Astrocyte (in vitro differentiated cells and primary cell): ENCODE measurements at regions not wholly inside any gene's neighbourhood (a gene's known extent, or its start where the extent isn't known, plus 50 kb on each side); places are given as distances from the start of the nearest gene placed in this dataset.
A peak's percentile ranks its signal among the peaks of the same experiment; 100 is the strongest.

Experiments used
- DNase-seq: peaks from one replicate; pipeline ENCODE4 v3.0.0-alpha.2; 2010; ENCODE audit warnings: low read depth
- FAIRE-seq: peaks from 2 replicates; lab custom pipeline; 2011; peaks lifted over from hg19 to GRCh38; lab: Jason Lieb, UNC
- H2AFZ ChIP-seq: 2 replicates; pipeline ENCODE4 v1.6.0; 2012; ENCODE audit warnings: low read depth, low read length, inconsistent platforms
- H3K27ac ChIP-seq: 2 replicates; pipeline ENCODE4 v1.5.1; 2011; ENCODE audit warnings: low read depth, low read length, inconsistent platforms
- H3K27me3 ChIP-seq: 2 replicates; pipeline ENCODE4 v1.6.0; 2011; ENCODE audit warnings: low read length, inconsistent platforms; ENCODE audit not compliant: insufficient read depth
- H3K36me3 ChIP-seq: 2 replicates; pipeline ENCODE4 v1.5.1; 2011; ENCODE audit warnings: low read length, inconsistent platforms; ENCODE audit not compliant: insufficient read depth
- H3K4me1 ChIP-seq: 2 replicates; pipeline ENCODE4 v1.5.1; 2011; ENCODE audit warnings: low read length, inconsistent platforms; ENCODE audit not compliant: insufficient read depth
- H3K4me2 ChIP-seq: 2 replicates; pipeline ENCODE4 v1.6.0; 2012; ENCODE audit warnings: low read length, inconsistent platforms
- H3K4me3 ChIP-seq: 2 replicates; pipeline ENCODE4 v1.5.1; 2011; ENCODE audit warnings: low read depth, mild to moderate bottlenecking, low read length, inconsistent platforms; ENCODE audit not compliant: insufficient read depth
- H3K79me2 ChIP-seq: 2 replicates; pipeline ENCODE4 v1.6.0; 2012; ENCODE audit warnings: mild to moderate bottlenecking, low read length, inconsistent platforms; ENCODE audit not compliant: insufficient read depth
- H3K9ac ChIP-seq: 2 replicates; pipeline ENCODE4 v1.6.0; 2012; ENCODE audit warnings: mild to moderate bottlenecking, low read length, inconsistent platforms
- H3K9me3 ChIP-seq: 2 replicates; pipeline ENCODE4 v1.5.1; 2012; ENCODE audit warnings: low read depth, mild to moderate bottlenecking, low read length, inconsistent platforms; ENCODE audit not compliant: insufficient read depth
- H4K20me1 ChIP-seq: 2 replicates; pipeline ENCODE4 v1.6.0; 2012; ENCODE audit warnings: low read length, inconsistent platforms; ENCODE audit not compliant: insufficient read depth
- H3K27ac Mint-ChIP-seq: one replicate; pipeline ENCODE4 v1.8.0; 2021; ENCODE audit warnings: mild to moderate bottlenecking, mixed read lengths; ENCODE audit not compliant: unreplicated experiment
- H3K27me3 Mint-ChIP-seq: one replicate; pipeline ENCODE4 v1.8.0; 2021; ENCODE audit warnings: low read depth, mixed read lengths; ENCODE audit not compliant: unreplicated experiment
- H3K36me3 Mint-ChIP-seq: one replicate; pipeline ENCODE4 v1.8.0; 2021; ENCODE audit warnings: low read depth, mixed read lengths; ENCODE audit not compliant: unreplicated experiment
- H3K4me1 Mint-ChIP-seq: one replicate; pipeline ENCODE4 v1.8.0; 2021; ENCODE audit warnings: low read depth, mixed read lengths; ENCODE audit not compliant: unreplicated experiment
- H3K4me3 Mint-ChIP-seq: one replicate; pipeline ENCODE4 v1.8.0; 2021; ENCODE audit warnings: mild to moderate bottlenecking, moderate library complexity, mixed read lengths; ENCODE audit not compliant: unreplicated experiment
- H3K9me3 Mint-ChIP-seq: one replicate; pipeline ENCODE4 v1.8.0; 2021; ENCODE audit warnings: mild to moderate bottlenecking, mixed read lengths; ENCODE audit not compliant: unreplicated experiment
- EZH2 ChIP-seq: IDR thresholded peaks from 2 replicates; pipeline ENCODE4 v1.6.1; 2012; ENCODE audit warnings: mild to moderate bottlenecking, low read length, inconsistent platforms; ENCODE audit not compliant: insufficient read depth
- TF ChIP-seq, protein P1 (sequence below): IDR thresholded peaks from 2 replicates; pipeline ENCODE4 v1.5.1; 2011; ENCODE audit warnings: low read depth, mild to moderate bottlenecking, inconsistent platforms, low read length, moderate library complexity; ENCODE audit not compliant: insufficient read depth

DNA sequence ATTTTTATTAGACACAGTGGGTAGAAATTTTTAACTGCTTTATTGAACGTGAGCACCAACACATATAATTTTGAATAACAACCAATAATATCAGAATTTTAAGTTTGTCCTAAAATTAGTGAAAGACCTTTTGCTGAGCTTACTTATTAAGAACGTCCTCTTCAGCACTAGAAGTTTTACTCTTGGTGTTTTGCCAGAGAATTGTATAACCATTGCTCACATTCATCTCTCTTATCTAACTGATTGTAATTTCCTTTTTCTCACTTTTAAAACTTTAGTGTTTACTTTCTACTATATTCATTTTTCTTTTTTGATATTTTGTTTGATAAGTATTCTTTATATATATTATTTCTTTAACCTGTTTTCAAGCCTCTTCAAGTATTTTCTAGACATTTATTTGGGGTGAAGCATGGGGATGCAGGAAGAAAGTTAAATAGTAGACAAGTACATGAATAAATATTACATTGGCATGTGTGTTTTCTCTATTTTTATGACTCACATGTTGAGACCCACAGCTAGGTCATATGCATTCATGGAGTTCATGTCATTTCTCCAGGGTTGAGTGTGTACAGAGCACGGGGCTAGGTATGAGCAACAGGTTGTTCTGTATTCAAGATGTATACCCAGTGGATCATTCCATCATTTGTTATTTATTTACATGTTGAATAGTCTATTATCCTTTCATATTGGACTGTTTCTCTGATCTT lies 90.6 kb downstream of the ATP6V1G3 start:
- no peaks in the 10 kb centered on the region for H3K79me2 ChIP-seq
- H4K20me1 ChIP-seq: no peaks in the 10 kb centered on the region
- H2AFZ ChIP-seq: no peak overlapping the region
- H3K27me3 ChIP-seq: no peaks in the 10 kb centered on the region
- Mint-ChIP-seq H3K4me1 (peaks cover 5% of the 10 kb centered on the region), H3K27me3 (no peaks in the 10 kb centered on the region), H3K4me3 (no peak overlapping the region), H3K36me3 (no peaks in the 10 kb centered on the region), H3K27ac (no peak overlapping the region), H3K9me3 (no peaks in the 10 kb centered on the region)
- H3K4me2 ChIP-seq: peak overlapping the region; percentile 0
- TF ChIP-seq EZH2: no peak
- TF ChIP-seq, protein P1, sequence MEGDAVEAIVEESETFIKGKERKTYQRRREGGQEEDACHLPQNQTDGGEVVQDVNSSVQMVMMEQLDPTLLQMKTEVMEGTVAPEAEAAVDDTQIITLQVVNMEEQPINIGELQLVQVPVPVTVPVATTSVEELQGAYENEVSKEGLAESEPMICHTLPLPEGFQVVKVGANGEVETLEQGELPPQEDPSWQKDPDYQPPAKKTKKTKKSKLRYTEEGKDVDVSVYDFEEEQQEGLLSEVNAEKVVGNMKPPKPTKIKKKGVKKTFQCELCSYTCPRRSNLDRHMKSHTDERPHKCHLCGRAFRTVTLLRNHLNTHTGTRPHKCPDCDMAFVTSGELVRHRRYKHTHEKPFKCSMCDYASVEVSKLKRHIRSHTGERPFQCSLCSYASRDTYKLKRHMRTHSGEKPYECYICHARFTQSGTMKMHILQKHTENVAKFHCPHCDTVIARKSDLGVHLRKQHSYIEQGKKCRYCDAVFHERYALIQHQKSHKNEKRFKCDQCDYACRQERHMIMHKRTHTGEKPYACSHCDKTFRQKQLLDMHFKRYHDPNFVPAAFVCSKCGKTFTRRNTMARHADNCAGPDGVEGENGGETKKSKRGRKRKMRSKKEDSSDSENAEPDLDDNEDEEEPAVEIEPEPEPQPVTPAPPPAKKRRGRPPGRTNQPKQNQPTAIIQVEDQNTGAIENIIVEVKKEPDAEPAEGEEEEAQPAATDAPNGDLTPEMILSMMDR: no peak
- peak; percentile 9 for FAIRE-seq
- no peak overlapping the region for H3K27ac ChIP-seq
- H3K9me3 ChIP-seq: no peaks in the 10 kb centered on the region
- DNase-seq: peak; percentile 72
- no peak overlapping the region for H3K9ac ChIP-seq
- H3K4me3 ChIP-seq: no peak overlapping the region
- peaks cover 14% of the 10 kb centered on the region for H3K4me1 ChIP-seq
- H3K36me3 ChIP-seq: no peaks in the 10 kb centered on the region

DNA sequence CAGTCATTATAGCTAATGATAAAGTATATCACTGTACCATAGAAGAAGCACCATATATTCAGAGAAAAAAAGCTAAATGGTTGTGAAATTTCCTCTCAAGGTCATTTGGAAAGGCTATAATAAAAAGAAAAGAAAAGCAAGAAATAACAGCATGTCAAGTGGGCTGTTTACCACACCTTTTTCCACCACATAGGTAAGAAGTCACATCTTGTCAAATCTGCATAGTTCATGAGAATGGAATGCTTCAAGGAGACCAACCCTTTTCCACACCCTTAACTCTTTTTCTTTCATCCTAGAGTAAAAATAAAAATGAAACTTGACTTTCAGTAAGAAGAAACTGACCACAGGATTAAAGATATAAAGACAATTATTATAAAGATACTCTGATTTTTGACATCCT lies 91.2 kb downstream of the ATP6V1G3 start:
- Mint-ChIP-seq H3K4me3 (no peak overlapping the region), H3K27me3 (no peaks in the 10 kb centered on the region), H3K36me3 (no peaks in the 10 kb centered on the region), H3K9me3 (no peaks in the 10 kb centered on the region), H3K4me1 (peaks cover 5% of the 10 kb centered on the region), H3K27ac (no peak overlapping the region)
- DNase-seq: peak; percentile 11
- Histone ChIP-seq H3K27me3 (no peaks in the 10 kb centered on the region), H3K27ac (no peak overlapping the region), H3K4me2 (peak overlapping the region; percentile 0), H3K79me2 (no peaks in the 10 kb centered on the region), H2AFZ (no peak overlapping the region), H4K20me1 (no peaks in the 10 kb centered on the region), H3K36me3 (no peaks in the 10 kb centered on the region), H3K9me3 (no peaks in the 10 kb centered on the region), H3K4me3 (no peak overlapping the region), H3K4me1 (peaks cover 18% of the 10 kb centered on the region), H3K9ac (no peak overlapping the region)
- no peak for FAIRE-seq
- TF ChIP-seq EZH2: no peak
- TF ChIP-seq, protein P1: no peak

DNA sequence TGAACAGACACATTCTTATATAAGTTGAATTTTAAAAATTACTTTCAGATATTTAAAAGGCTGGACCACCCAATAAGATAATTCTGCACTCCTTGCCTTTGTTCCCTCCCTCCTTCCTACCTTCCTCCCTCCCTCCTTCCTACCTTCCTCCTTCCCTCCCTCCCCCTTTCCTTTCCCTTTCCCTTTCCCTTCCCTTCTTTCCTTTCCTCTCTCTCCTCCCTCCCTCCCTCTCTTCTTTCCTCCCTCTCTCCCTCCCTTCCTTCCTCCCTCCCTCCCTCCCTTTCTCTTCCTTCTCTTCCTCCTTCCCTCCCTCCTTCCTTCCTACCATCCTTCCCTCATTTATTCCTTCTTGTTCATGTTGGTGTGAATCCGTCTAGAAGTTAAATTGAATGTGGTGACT lies 93.0 kb downstream of the ATP6V1G3 start:
- H3K79me2 ChIP-seq: no peaks in the 10 kb centered on the region
- H3K9me3 ChIP-seq: no peaks in the 10 kb centered on the region
- no peaks in the 10 kb centered on the region for H3K27me3 ChIP-seq
- no peak for DNase-seq
- no peak overlapping the region for H3K4me3 Mint-ChIP-seq
- no peaks in the 10 kb centered on the region for H4K20me1 ChIP-seq
- H3K4me2 ChIP-seq: no peak overlapping the region
- H2AFZ ChIP-seq: no peak overlapping the region
- H3K4me3 ChIP-seq: no peak overlapping the region
- no peaks in the 10 kb centered on the region for H3K36me3 Mint-ChIP-seq
- FAIRE-seq: no peak
- no peaks in the 10 kb centered on the region for H3K9me3 Mint-ChIP-seq
- peaks cover 13% of the 10 kb centered on the region for H3K4me1 Mint-ChIP-seq
- no peaks in the 10 kb centered on the region for H3K36me3 ChIP-seq
- H3K27ac Mint-ChIP-seq: no peak overlapping the region
- TF ChIP-seq, protein P1: no peak
- no peak for TF ChIP-seq EZH2
- H3K27ac ChIP-seq: no peak overlapping the region
- H3K4me1 ChIP-seq: peaks cover 30% of the 10 kb centered on the region
- H3K9ac ChIP-seq: no peak overlapping the region
- no peaks in the 10 kb centered on the region for H3K27me3 Mint-ChIP-seq
